Neuronal stem cell (in vitro differentiated cells): ENCODE measurements at regions not wholly inside any gene's neighbourhood (a gene's known extent, or its start where the extent isn't known, plus 50 kb on each side); places are given as distances from the start of the nearest gene placed in this dataset.

Source experiments
- DNase-seq: peaks from one replicate; pipeline ENCODE4 v3.0.0-alpha.2; 2013; ENCODE audit warnings: low spot score
- H2AFZ ChIP-seq: one replicate; pipeline ENCODE4 v1.6.1; 2013; ENCODE audit warnings: mild to moderate bottlenecking, low read length, inconsistent platforms
- H2AK5ac ChIP-seq: 2 replicates; pipeline ENCODE4 v1.6.1; 2013; ENCODE audit warnings: low read depth, mild to moderate bottlenecking, inconsistent platforms, low read length, moderate library complexity, mixed read lengths
- H2BK120ac ChIP-seq: 2 replicates; pipeline ENCODE4 v1.6.1; 2013; ENCODE audit warnings: low read depth, mild to moderate bottlenecking, inconsistent platforms, low read length, moderate library complexity, mixed read lengths
- H2BK12ac ChIP-seq: one replicate; pipeline ENCODE4 v1.6.1; 2013; ENCODE audit warnings: low read length, inconsistent platforms
- H2BK15ac ChIP-seq: 2 replicates; pipeline ENCODE4 v1.6.1; 2013; ENCODE audit warnings: mild to moderate bottlenecking, low read length, inconsistent platforms, mixed read lengths
- H2BK5ac ChIP-seq: one replicate; pipeline ENCODE4 v1.6.1; 2013; ENCODE audit warnings: inconsistent platforms, mild to moderate bottlenecking, low read length, moderate library complexity
- H3K14ac ChIP-seq: one replicate; pipeline ENCODE4 v1.6.1; 2013; ENCODE audit warnings: low read length, inconsistent platforms
- H3K18ac ChIP-seq: 2 replicates; pipeline ENCODE4 v1.6.1; 2013; ENCODE audit warnings: low read length, inconsistent platforms
- H3K23ac ChIP-seq: 2 replicates; pipeline ENCODE4 v1.6.1; 2013; ENCODE audit warnings: low read depth, mild to moderate bottlenecking, mixed read lengths, low read length, inconsistent platforms; ENCODE audit not compliant: poor library complexity
- H3K27ac ChIP-seq: replicated peaks from 3 replicates; pipeline ENCODE4 v1.5.1; 2013; ENCODE audit warnings: low read length, inconsistent platforms
- H3K27me3 ChIP-seq, 3 experiments: 2 replicates each; pipeline ENCODE4 v1.6.1; 2013; ENCODE audit warnings: low read length in 3 of 3, mild to moderate bottlenecking in 2 of 3, inconsistent platforms in 1 of 3, low read depth in 1 of 3, mixed read lengths in 1 of 3, moderate library complexity in 1 of 3; ENCODE audit not compliant: control insufficient read depth in 3 of 3, insufficient read depth in 3 of 3
- H3K36me3 ChIP-seq, 2 donors: replicated peaks in 1 of 2; 2 replicates each; pipeline ENCODE4 v1.6.1; 2013; ENCODE audit warnings: low read length in 2 of 2; ENCODE audit not compliant: control insufficient read depth in 2 of 2, insufficient read depth in 2 of 2
- H3K4ac ChIP-seq: 2 replicates; pipeline ENCODE4 v1.6.1; 2013; ENCODE audit warnings: inconsistent platforms, mild to moderate bottlenecking, low read length, moderate library complexity
- H3K4me1 ChIP-seq, 2 donors: 1 replicate in 1 of 2; 2 replicates in 1 of 2; pipeline ENCODE4 v1.6.1; 2013; ENCODE audit warnings: low read length in 2 of 2, low read depth in 1 of 2; ENCODE audit not compliant: control insufficient read depth in 2 of 2, insufficient read depth in 1 of 2
- H3K4me2 ChIP-seq: one replicate; pipeline ENCODE4 v1.6.1; 2013; ENCODE audit warnings: mild to moderate bottlenecking, low read length, inconsistent platforms; ENCODE audit not compliant: insufficient read depth, poor library complexity, severe bottlenecking
- H3K4me3 ChIP-seq, 2 donors: 2 replicates each; pipeline ENCODE4 v1.5.1; 2013; ENCODE audit warnings: low read length in 2 of 2, mild to moderate bottlenecking in 2 of 2, inconsistent platforms in 1 of 2, moderate library complexity in 1 of 2
- H3K79me1 ChIP-seq: one replicate; pipeline ENCODE4 v1.6.1; 2013; ENCODE audit warnings: low read depth, mild to moderate bottlenecking, inconsistent platforms, low read length, moderate library complexity
- H3K9ac ChIP-seq: one replicate; pipeline ENCODE4 v1.6.1; 2013; ENCODE audit warnings: mild to moderate bottlenecking, low read depth, low read length, inconsistent platforms; ENCODE audit not compliant: poor library complexity
- H3K9me3 ChIP-seq, 2 donors: replicated peaks in 1 of 2; 2 replicates each; pipeline versions ENCODE3 to v1.6.1; 2013; ENCODE audit warnings: low read length in 2 of 2, mild to moderate bottlenecking in 2 of 2, inconsistent platforms in 1 of 2, low read depth in 1 of 2, mixed read lengths in 1 of 2, moderate library complexity in 1 of 2; ENCODE audit not compliant: control insufficient read depth in 2 of 2, insufficient read depth in 1 of 2
- H4K8ac ChIP-seq: one replicate; pipeline ENCODE4 v1.6.1; 2013; ENCODE audit warnings: low read depth, mild to moderate bottlenecking, inconsistent platforms, low read length, moderate library complexity
- H4K91ac ChIP-seq: one replicate; pipeline ENCODE4 v1.6.1; 2013; ENCODE audit warnings: low read length, low read depth, mild to moderate bottlenecking, inconsistent platforms; ENCODE audit not compliant: poor library complexity
- WGBS, 2 donors: extraction: QIAGEN DNeasy Blood & Tissue Kit; methylation state at CpG; one replicate each; pipeline ENCODE4 v1.1.7; 2013; ENCODE audit warnings: missing lambda C conversion rate in 2 of 2, mixed read lengths in 1 of 2; ENCODE audit not compliant: insufficient read length in 2 of 2, insufficient replicate concordance in 1 of 2; ENCODE audit errors: extremely low coverage in 2 of 2; 5-methylcytosine and 5-hydroxymethylcytosine counted together

- Histone ChIP-seq H2AFZ (no peak overlapping the region), H2BK15ac (no peak overlapping the region), H2BK5ac (no peak overlapping the region), H3K27ac (no peak overlapping the region), H3K36me3 (no peaks in the 10 kb centered on the region), H3K4me2 (no peak overlapping the region), H2AK5ac (no peak overlapping the region), H2BK12ac (no peak overlapping the region), H3K23ac (no peak overlapping the region), H4K8ac (no peak overlapping the region), H3K9ac (no peak overlapping the region), H3K79me1 (no peaks in the 10 kb centered on the region), H3K14ac (no peak overlapping the region), H2BK120ac (no peak overlapping the region), H3K4ac (no peak overlapping the region), H3K4me3 (no peak overlapping the region), H3K9me3 (peaks cover 2% of the 10 kb centered on the region in 2 donors), H3K4me1 (no peaks in the 10 kb centered on the region), H3K18ac (no peak overlapping the region), H4K91ac (no peak overlapping the region), H3K27me3 (no peaks in the 10 kb centered on the region)
- no peak for DNase-seq
- whole genome bisulfite sequencing, 2 donors = no CpG with 5 or more reads among the region's 1 CpG
Measured at GRCh38 chr17:71417142-71417541, 703.7 kb upstream of the SOX9 start.

GRCh38 chr17:71422968-71423367 lies 697.9 kb upstream of the SOX9 start:
- H3K27ac ChIP-seq = no peak overlapping the region
- H3K4ac ChIP-seq = no peak overlapping the region
- H3K23ac ChIP-seq = no peak overlapping the region
- no peak overlapping the region for H2AFZ ChIP-seq
- no peaks in the 10 kb centered on the region for H3K36me3 ChIP-seq
- H3K9me3 ChIP-seq = peaks cover 2 to 3% of the 10 kb centered on the region in 2 donors
- H2BK120ac ChIP-seq = no peak overlapping the region
- no peaks in the 10 kb centered on the region for H3K79me1 ChIP-seq
- H3K14ac ChIP-seq = no peak overlapping the region
- H2BK15ac ChIP-seq = no peak overlapping the region
- H2BK12ac ChIP-seq = no peak overlapping the region
- H2BK5ac ChIP-seq = no peak overlapping the region
- H3K18ac ChIP-seq = no peak overlapping the region
- no CpG with 5 or more reads among the region's 1 CpG for WGBS, 2 donors
- H3K9ac ChIP-seq = no peak overlapping the region
- no peaks in the 10 kb centered on the region for H3K4me1 ChIP-seq
- H3K27me3 ChIP-seq = no peaks in the 10 kb centered on the region
- H2AK5ac ChIP-seq = no peak overlapping the region
- no peak for DNase-seq
- no peak overlapping the region for H3K4me3 ChIP-seq
- no peak overlapping the region for H3K4me2 ChIP-seq
- H4K8ac ChIP-seq = no peak overlapping the region
- H4K91ac ChIP-seq = no peak overlapping the region

DNA sequence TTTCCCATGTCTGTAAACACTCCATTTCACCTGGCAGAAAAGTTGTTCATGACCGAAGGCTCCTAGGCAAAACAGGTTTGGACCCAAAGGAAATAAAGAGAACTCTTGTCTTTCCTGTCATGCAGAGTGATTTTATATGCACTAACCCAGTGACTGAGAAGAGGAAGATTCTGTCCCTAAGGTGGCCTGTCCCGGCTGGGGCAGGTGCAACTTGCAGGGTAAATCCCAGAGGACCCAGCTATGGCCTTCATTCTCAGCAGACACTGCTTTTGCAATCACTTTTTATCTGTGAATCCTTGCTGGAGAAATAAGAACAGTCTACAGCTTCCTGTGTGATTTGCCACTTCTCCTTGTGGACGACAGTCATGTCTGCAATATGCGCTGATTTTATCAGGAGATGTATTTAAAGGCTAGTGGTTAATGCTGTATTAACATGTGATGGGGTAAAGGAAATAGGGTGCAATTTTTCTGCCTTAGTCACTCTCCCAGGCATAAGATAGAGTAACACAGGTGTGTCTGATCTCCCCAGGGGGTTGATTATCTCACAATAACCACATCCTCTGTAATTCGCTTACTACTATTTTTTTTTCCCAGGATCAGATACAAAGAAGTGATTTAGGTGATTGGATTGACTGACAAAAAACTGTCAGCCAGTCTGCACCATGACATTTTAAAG lies 696.8 kb upstream of the SOX9 start:
- H3K4me3 ChIP-seq = no peak overlapping the region
- no peak overlapping the region for H3K9ac ChIP-seq
- no peak overlapping the region for H2BK120ac ChIP-seq
- H2BK15ac ChIP-seq = no peak overlapping the region
- H3K9me3 ChIP-seq = peaks cover under 1 to 3% of the 10 kb centered on the region in 2 donors
- no peak overlapping the region for H3K14ac ChIP-seq
- no peaks in the 10 kb centered on the region for H3K27me3 ChIP-seq
- H3K36me3 ChIP-seq = no peaks in the 10 kb centered on the region
- no peaks in the 10 kb centered on the region for H3K4me1 ChIP-seq
- no peak overlapping the region for H3K18ac ChIP-seq
- WGBS, 2 donors = no CpG with 5 or more reads among the region's 5 CpGs
- no peak overlapping the region for H2BK5ac ChIP-seq
- no peak overlapping the region for H2AK5ac ChIP-seq
- no peak overlapping the region for H3K27ac ChIP-seq
- H2BK12ac ChIP-seq = no peak overlapping the region
- no peak overlapping the region for H3K4me2 ChIP-seq
- H2AFZ ChIP-seq = no peak overlapping the region
- H3K23ac ChIP-seq = no peak overlapping the region
- H3K79me1 ChIP-seq = no peaks in the 10 kb centered on the region
- H4K91ac ChIP-seq = no peak overlapping the region
- H4K8ac ChIP-seq = no peak overlapping the region
- no peak for DNase-seq
- H3K4ac ChIP-seq = no peak overlapping the region

- Histone ChIP-seq H3K9ac (no peak overlapping the region), H3K4me3 (no peak overlapping the region), H2BK15ac (no peak overlapping the region), H2AK5ac (no peak overlapping the region), H3K14ac (no peak overlapping the region), H3K36me3 (no peaks in the 10 kb centered on the region), H2BK120ac (no peak overlapping the region), H3K18ac (no peak overlapping the region), H3K4me1 (no peaks in the 10 kb centered on the region), H3K9me3 (no peaks in the 10 kb centered on the region), H3K23ac (no peak overlapping the region), H3K27ac (no peak overlapping the region), H3K27me3 (no peaks in the 10 kb centered on the region), H3K4ac (no peak overlapping the region), H2BK5ac (no peak overlapping the region), H4K8ac (no peak overlapping the region), H3K79me1 (no peaks in the 10 kb centered on the region), H2BK12ac (no peak overlapping the region), H3K4me2 (no peak overlapping the region), H2AFZ (no peak overlapping the region), H4K91ac (no peak overlapping the region)
- no peak for DNase-seq
- WGBS, 2 donors = no CpG with 5 or more reads among the region's 3 CpGs
Measured at GRCh38 chr17:71427801-71428200, 693.0 kb upstream of the SOX9 start.
